ENCODE measurements at regions not wholly inside any gene's neighbourhood (a gene's known extent, or its start where the extent isn't known, plus 50 kb on each side); places are given as distances from the start of the nearest gene placed in this dataset.

- TF ChIP-seq ZBTB33 (IDR thresholded peaks at IDR 0.05) = no peak
- no peak for TF ChIP-seq RFX5 (IDR thresholded peaks at IDR 0.05; ENCODE audit: low read depth, low read length)
- TF ChIP-seq, protein P1, sequence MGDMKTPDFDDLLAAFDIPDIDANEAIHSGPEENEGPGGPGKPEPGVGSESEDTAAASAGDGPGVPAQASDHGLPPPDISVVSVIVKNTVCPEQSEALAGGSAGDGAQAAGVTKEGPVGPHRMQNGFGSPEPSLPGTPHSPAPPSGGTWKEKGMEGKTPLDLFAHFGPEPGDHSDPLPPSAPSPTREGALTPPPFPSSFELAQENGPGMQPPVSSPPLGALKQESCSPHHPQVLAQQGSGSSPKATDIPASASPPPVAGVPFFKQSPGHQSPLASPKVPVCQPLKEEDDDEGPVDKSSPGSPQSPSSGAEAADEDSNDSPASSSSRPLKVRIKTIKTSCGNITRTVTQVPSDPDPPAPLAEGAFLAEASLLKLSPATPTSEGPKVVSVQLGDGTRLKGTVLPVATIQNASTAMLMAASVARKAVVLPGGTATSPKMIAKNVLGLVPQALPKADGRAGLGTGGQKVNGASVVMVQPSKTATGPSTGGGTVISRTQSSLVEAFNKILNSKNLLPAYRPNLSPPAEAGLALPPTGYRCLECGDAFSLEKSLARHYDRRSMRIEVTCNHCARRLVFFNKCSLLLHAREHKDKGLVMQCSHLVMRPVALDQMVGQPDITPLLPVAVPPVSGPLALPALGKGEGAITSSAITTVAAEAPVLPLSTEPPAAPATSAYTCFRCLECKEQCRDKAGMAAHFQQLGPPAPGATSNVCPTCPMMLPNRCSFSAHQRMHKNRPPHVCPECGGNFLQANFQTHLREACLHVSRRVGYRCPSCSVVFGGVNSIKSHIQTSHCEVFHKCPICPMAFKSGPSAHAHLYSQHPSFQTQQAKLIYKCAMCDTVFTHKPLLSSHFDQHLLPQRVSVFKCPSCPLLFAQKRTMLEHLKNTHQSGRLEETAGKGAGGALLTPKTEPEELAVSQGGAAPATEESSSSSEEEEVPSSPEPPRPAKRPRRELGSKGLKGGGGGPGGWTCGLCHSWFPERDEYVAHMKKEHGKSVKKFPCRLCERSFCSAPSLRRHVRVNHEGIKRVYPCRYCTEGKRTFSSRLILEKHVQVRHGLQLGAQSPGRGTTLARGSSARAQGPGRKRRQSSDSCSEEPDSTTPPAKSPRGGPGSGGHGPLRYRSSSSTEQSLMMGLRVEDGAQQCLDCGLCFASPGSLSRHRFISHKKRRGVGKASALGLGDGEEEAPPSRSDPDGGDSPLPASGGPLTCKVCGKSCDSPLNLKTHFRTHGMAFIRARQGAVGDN (IDR thresholded peaks at IDR 0.05) = no peak
- no peak for TF ChIP-seq RELA (IDR thresholded peaks at IDR 0.05; ENCODE audit: borderline replicate concordance, partially characterized antibody)
- TF ChIP-seq SUPT20H (IDR thresholded peaks at IDR 0.05; ENCODE audit: borderline replicate concordance, control insufficient read depth, low read depth, low read length) = no peak
- no peak for TF ChIP-seq PAX8 (IDR thresholded peaks at IDR 0.05)
- TF ChIP-seq POLR2AphosphoS5 (IDR thresholded peaks at IDR 0.05; ENCODE audit: low read length) = no peak
- TF ChIP-seq HDGF (IDR thresholded peaks at IDR 0.05) = no peak
These were observed 888.0 kb upstream of the SLC39A10 start (continued) for GRCh38 chr2:194769030-194769429.

DNA sequence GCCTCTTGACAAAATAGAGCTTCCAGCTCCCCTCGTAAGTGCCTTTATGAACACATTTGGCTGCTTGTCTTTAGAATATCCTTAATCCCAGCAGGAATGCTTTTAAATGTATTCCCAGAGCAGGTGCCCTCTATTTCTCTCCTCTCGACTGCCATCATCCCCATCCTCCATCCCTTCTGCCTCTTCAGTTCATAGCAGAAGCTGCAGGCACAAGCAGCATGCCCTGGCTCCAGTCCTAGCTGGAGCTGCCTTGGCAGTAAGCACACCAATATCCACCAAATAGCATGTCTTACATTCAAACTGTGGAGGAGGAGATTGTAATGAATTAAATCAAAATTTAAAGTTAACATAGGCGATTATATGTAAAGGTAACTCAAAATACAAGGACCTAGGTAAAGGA is 891.3 kb upstream of the SLC39A10 start:
- no peak overlapping the region for H3K4me2 ChIP-seq (ENCODE audit: control insufficient read depth, insufficient read depth)
- intact Hi-C loops (cut with micrococcal nuclease; ENCODE audit: unreplicated experiment) = no loop called here
- no peak overlapping the region for H3K27ac ChIP-seq (ENCODE audit: control insufficient read depth, insufficient read depth)
- WGBS (ENCODE audit: insufficient coverage, insufficient replicate concordance, low lambda C conversion rate, missing lambda C conversion rate) = 3% methylated on average over 3 of the region's 3 CpGs
- no peaks in the 10 kb centered on the region for H3K79me2 ChIP-seq (ENCODE audit: control insufficient read depth, insufficient read depth, low read length)
- no peaks in the 10 kb centered on the region for H3K4me1 ChIP-seq (ENCODE audit: control insufficient read depth, insufficient read depth, low read length)
- H4K20me1 ChIP-seq (ENCODE audit: control insufficient read depth, insufficient read depth) = no peaks in the 10 kb centered on the region
- POLR2A ChIA-PET = no interaction called here
- H2AFZ ChIP-seq (ENCODE audit: control insufficient read depth, low read depth, low read length) = no peak overlapping the region
- in situ Hi-C loops (cut with MboI) = no loop called here
- ATAC-seq (peak; percentile 21; the same call in 1 of the 3 replicates), FAIRE-seq (no peak), DNase-seq (ENCODE audit: low read depth, low spot score) (no peak)
- TF ChIP-seq, protein P2, sequence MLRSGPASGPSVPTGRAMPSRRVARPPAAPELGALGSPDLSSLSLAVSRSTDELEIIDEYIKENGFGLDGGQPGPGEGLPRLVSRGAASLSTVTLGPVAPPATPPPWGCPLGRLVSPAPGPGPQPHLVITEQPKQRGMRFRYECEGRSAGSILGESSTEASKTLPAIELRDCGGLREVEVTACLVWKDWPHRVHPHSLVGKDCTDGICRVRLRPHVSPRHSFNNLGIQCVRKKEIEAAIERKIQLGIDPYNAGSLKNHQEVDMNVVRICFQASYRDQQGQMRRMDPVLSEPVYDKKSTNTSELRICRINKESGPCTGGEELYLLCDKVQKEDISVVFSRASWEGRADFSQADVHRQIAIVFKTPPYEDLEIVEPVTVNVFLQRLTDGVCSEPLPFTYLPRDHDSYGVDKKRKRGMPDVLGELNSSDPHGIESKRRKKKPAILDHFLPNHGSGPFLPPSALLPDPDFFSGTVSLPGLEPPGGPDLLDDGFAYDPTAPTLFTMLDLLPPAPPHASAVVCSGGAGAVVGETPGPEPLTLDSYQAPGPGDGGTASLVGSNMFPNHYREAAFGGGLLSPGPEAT (IDR thresholded peaks at IDR 0.05; ENCODE audit: low read depth) = no peak
- TF ChIP-seq IRF4 (IDR thresholded peaks at IDR 0.05; ENCODE audit: low read depth, low read length) (no peak), LARP7 (IDR thresholded peaks at IDR 0.05) (no peak)
- no TSS peak for BruUV-seq (replicated peaks)
- H3K27me3 ChIP-seq (replicated peaks in 1 of 2; ENCODE audit: control insufficient read depth in 2 of 2, insufficient read depth in 2 of 2, low read length in 1 of 2) = no peaks in the 10 kb centered on the region
- RAD21 ChIA-PET (ENCODE audit: unreplicated experiment) = no interaction called here
- H3K36me3 ChIP-seq (ENCODE audit: control insufficient read depth in 2 of 2, insufficient read depth in 2 of 2, low read length in 1 of 2) = no peaks in the 10 kb centered on the region
- no peak overlapping the region for H3K9ac ChIP-seq (ENCODE audit: control insufficient read depth, insufficient read depth, low read length)
- no peaks in the 10 kb centered on the region for H3K9me3 ChIP-seq (replicated peaks; ENCODE audit: control insufficient read depth, insufficient read depth, low read length)
- CTCF ChIA-PET = no interaction called here
- SMC1A ChIA-PET (ENCODE audit: uncharacterized antibody, unreplicated experiment) = no interaction called here
- H3K4me3 ChIP-seq = no peak overlapping the region

All from GM12878 (cell line).